Progenitor cell of endocrine pancreas (in vitro differentiated cells): ENCODE measurements at regions not wholly inside any gene's neighbourhood (a gene's known extent, or its start where the extent isn't known, plus 50 kb on each side); places are given as distances from the start of the nearest gene placed in this dataset.
A peak's percentile ranks its signal among the peaks of the same experiment; 100 is the strongest.
"Not testable (repeated sequence)": the region's sequence is repeated elsewhere in the genome, so short reads cannot be mapped to it uniquely, and the experiment has no call there.

Experiments used
- DNase-seq: peaks from one replicate; pipeline ENCODE4 v3.0.0; 2021; ENCODE audit warnings: low spot score; ENCODE audit not compliant: unreplicated experiment
- H3K27ac Mint-ChIP-seq: 2 replicates; pipeline ENCODE4 v1.8.0; 2021; ENCODE audit warnings: mild to moderate bottlenecking, moderate library complexity, mixed read lengths
- H3K27me3 Mint-ChIP-seq: 2 replicates; pipeline ENCODE4 v1.8.0; 2021; ENCODE audit warnings: mixed read lengths
- H3K36me3 Mint-ChIP-seq: 2 replicates; pipeline ENCODE4 v1.8.0; 2022; ENCODE audit warnings: mixed read lengths; ENCODE audit not compliant: insufficient read depth
- H3K4me1 Mint-ChIP-seq: 2 replicates; pipeline ENCODE4 v1.8.0; 2021; ENCODE audit warnings: low read depth, mixed read lengths
- H3K4me3 Mint-ChIP-seq: 2 replicates; pipeline ENCODE4 v1.8.0; 2021; ENCODE audit warnings: low read depth, mild to moderate bottlenecking, moderate library complexity, mixed read lengths
- H3K9me3 Mint-ChIP-seq: 2 replicates; pipeline ENCODE4 v1.8.0; 2021; ENCODE audit warnings: low read depth, mixed read lengths
- TF ChIP-seq, protein P1 (sequence below): fragments of 200-600 bp; sonication (generic); IDR thresholded peaks from one replicate; pipeline ENCODE4 v1.5.0; 2021; ENCODE audit warnings: antibody characterized with exemption, mild to moderate bottlenecking; ENCODE audit not compliant: unreplicated experiment

DNA sequence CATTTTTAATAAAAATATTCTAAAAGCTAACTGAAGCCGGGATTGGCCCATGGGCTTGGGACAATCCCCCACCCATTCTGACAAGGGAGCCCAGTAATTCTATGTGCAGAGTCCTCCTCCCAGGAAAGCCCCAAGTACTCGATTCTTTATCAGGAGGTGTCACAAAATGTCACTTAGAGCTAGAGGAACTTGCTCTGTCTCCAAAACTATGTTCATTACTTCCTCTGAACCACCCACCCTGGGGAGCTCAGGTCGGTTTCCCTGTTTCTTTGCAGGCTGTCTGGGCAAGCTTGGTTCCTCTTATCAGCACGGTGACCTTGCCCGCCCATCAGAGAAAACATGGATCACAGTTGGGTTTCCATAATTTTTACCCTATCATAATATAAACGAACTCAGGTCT, 430.6 kb upstream of the ID2 start:
- H3K4me1 Mint-ChIP-seq: peaks cover 21% of the 10 kb centered on the region
- no peak overlapping the region for H3K27ac Mint-ChIP-seq
- TF ChIP-seq, protein P1, sequence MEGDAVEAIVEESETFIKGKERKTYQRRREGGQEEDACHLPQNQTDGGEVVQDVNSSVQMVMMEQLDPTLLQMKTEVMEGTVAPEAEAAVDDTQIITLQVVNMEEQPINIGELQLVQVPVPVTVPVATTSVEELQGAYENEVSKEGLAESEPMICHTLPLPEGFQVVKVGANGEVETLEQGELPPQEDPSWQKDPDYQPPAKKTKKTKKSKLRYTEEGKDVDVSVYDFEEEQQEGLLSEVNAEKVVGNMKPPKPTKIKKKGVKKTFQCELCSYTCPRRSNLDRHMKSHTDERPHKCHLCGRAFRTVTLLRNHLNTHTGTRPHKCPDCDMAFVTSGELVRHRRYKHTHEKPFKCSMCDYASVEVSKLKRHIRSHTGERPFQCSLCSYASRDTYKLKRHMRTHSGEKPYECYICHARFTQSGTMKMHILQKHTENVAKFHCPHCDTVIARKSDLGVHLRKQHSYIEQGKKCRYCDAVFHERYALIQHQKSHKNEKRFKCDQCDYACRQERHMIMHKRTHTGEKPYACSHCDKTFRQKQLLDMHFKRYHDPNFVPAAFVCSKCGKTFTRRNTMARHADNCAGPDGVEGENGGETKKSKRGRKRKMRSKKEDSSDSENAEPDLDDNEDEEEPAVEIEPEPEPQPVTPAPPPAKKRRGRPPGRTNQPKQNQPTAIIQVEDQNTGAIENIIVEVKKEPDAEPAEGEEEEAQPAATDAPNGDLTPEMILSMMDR: no peak
- peaks cover 7% of the 10 kb centered on the region for H3K27me3 Mint-ChIP-seq
- H3K4me3 Mint-ChIP-seq: no peak overlapping the region
- no peak for DNase-seq
- peaks cover 3% of the 10 kb centered on the region for H3K36me3 Mint-ChIP-seq
- H3K9me3 Mint-ChIP-seq: peaks cover 8% of the 10 kb centered on the region

DNA sequence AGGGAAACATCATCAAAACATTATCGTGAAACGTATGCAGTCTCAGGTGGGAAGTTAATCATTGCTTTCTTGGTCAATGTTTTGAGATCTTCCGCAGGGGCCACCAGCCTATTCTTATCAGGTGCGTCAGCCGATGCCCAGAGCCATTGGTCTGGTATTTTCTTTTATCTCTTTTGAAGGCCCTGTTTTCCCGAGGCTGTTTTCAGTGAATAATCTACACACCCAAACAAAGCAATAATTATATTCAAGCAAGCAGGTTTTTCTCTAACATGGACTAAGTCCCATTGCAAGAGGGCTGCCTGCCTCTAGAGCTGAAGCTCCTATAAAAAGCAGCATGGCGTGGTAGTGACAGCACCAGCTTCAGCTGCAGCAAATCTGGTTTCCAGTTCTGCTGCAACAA, 430.0 kb upstream of the ID2 start:
- TF ChIP-seq, protein P1: no peak
- Mint-ChIP-seq H3K27ac (no peak overlapping the region), H3K9me3 (peaks cover 8% of the 10 kb centered on the region), H3K27me3 (peaks cover 7% of the 10 kb centered on the region), H3K4me3 (peak overlapping the region; percentile 20), H3K36me3 (peaks cover 3% of the 10 kb centered on the region), H3K4me1 (peaks cover 21% of the 10 kb centered on the region)
- no peak for DNase-seq

DNA sequence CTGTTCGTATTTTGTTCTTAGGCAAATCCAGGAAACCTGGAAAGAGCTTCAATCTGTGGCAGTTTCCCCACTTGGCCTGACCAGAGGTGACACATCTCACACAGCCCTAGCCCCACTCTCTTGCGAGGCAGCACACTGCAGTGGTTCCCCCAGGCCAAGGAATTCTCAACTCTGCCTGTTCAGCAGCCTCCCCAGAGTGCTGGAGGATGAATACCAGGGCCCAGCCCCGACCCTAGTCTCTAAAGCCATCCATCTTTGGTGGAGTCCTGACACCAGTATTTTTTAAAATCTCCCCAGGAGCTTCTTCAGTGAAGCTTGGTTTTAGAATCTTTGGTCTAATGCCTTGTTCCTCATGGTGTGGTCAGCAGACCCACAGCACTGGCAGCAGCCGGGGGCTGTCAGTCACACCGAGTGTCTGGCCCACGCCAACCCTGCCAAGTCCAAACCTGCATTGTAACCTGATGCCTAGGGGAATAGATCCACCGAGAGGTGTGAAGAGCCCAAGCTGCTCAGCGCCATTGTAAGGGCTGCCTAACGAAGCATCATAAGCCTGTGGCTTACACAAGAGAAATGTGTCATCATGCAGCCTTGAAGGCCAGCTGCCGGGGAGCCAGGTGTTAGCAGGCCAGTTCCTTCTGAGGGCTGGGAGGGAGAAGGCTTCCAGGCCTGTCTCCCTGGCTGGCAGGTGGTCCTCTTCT, 428.7 kb upstream of the ID2 start:
- DNase-seq: no peak
- peaks cover 21% of the 10 kb centered on the region for H3K4me1 Mint-ChIP-seq

DNA sequence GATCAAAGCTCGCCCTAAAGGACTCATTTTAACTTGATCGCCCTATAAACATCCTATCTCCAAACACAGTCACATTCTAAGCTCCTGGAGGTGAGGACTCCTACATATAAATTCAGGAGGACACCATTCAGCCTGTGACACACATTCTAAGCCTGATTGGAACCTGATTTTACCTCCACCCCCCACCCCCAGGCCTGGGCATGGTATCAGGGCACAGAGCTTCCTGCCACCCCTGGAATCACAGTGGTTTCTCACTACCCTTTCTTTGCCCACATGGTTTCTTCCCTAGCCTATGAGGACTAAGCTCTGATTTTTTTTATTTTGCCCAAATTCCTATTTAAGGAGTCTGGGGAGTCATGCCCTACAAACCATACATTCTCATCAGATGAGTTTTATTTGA, 428.1 kb upstream of the ID2 start:
- Mint-ChIP-seq H3K4me3 (no peak overlapping the region), H3K9me3 (peaks cover 8% of the 10 kb centered on the region), H3K27ac (no peak overlapping the region), H3K4me1 (peaks cover 17% of the 10 kb centered on the region), H3K36me3 (peaks cover 3% of the 10 kb centered on the region), H3K27me3 (peaks cover 11% of the 10 kb centered on the region)
- TF ChIP-seq, protein P1: no peak
- DNase-seq: no peak

More for the DNA sequence above, 428.7 kb upstream of the ID2 start:
- no peak overlapping the region for H3K4me3 Mint-ChIP-seq
- H3K9me3 Mint-ChIP-seq: peaks cover 8% of the 10 kb centered on the region
- peaks cover 7% of the 10 kb centered on the region for H3K27me3 Mint-ChIP-seq
- no peak overlapping the region for H3K27ac Mint-ChIP-seq
- TF ChIP-seq, protein P1: no peak
- peaks cover 3% of the 10 kb centered on the region for H3K36me3 Mint-ChIP-seq

DNA sequence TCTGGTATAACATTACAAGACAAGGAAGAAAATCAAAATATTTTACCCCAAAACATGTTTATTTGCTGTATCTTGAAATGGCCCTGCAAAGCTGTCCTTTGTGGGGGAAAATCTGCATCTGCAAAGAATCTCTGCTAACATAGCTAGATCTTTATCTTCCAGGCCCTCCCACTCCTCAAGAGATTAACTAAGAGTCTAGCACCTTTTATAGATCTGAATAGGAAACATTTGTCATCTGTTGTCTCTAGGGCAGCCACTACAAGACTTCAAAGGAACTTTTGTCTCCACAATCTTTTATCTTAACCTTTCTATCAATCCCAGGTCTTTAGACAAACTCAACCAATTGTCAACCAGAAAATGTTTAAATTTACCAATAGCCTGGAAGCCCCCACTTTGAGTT, 427.6 kb upstream of the ID2 start:
- not testable (repeated sequence) for H3K9me3 Mint-ChIP-seq, H3K27ac Mint-ChIP-seq, H3K36me3 Mint-ChIP-seq, DNase-seq, H3K4me3 Mint-ChIP-seq
- Mint-ChIP-seq H3K27me3 (peaks cover 11% of the 10 kb centered on the region), H3K4me1 (peaks cover 17% of the 10 kb centered on the region)

DNA sequence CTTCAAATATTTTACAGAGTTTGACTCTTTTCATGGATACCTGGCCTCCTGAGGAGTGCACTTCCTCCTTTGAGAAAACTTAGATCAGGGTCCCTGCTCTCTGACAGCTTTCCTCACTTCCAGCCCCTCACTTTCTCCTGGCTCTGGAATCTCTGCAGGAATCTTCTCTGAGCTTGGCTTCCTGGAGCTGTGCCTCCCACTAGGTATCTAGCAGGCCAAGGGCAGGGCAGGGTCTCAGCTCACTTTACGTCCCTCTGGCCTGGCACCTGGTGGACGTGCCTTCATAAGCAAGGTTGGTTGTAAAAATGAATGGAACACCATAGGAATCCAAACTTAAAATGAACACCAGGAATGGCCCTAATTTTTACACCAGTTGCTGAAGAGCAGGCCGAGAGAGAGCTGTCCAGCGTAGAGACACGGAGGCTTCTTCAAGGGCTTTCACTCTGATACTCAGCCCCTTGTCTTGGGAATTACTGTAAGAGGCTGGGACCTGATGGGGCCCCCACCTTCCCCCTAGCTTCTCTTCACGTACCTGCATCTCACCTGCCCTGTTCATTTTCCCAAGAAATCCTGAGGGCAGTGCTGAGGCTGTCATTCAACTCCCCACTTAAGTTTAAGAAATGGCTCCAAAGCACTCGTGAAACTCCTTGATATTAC, 426.9 kb upstream of the ID2 start:
- Mint-ChIP-seq H3K4me3 (no peak overlapping the region), H3K27me3 (peaks cover 15% of the 10 kb centered on the region), H3K27ac (no peak overlapping the region), H3K9me3 (peaks cover 8% of the 10 kb centered on the region), H3K36me3 (peaks cover 3% of the 10 kb centered on the region), H3K4me1 (peaks cover 17% of the 10 kb centered on the region)
- TF ChIP-seq, protein P1: no peak
- DNase-seq: no peak
